GM12878 (cell line): ENCODE measurements at regions not wholly inside any gene's neighbourhood (a gene's known extent, or its start where the extent isn't known, plus 50 kb on each side); places are given as distances from the start of the nearest gene placed in this dataset.

Source experiments
- ATAC-seq: fragments of 200-7000 bp; cut with Tn5 transposase; 3 replicates; pipeline ENCODE4 v1.9.1; 2020; ENCODE audit warnings: mild to moderate bottlenecking, moderate library complexity
- BruUV-seq: library from RNA; stranded (reverse); fragments of 400-500 nt; replicated peaks from 2 replicates; lab custom pipeline; 2021; lab: Mats Ljungman, UMichigan
- CTCF ChIA-PET: fragments of 300-600 bp; sonication (Branson Sonifier 250); formaldehyde crosslinking; extraction: SDS; loops from one replicate; lab custom pipeline; 2021; ENCODE audit warnings: inconsistent platforms; lab: Yijun Ruan, JAX
- POLR2A ChIA-PET: fragments of 350-600 bp; formaldehyde crosslinking; extraction: SDS; loops from one replicate; lab custom pipeline; 2021; ENCODE audit warnings: inconsistent platforms; lab: Charles Lee
- RAD21 ChIA-PET: fragments of 300-600 bp; sonication (Branson Sonifier 250); formaldehyde crosslinking; loops from one replicate; lab custom pipeline; 2023; ENCODE audit warnings: antibody characterized with exemption; ENCODE audit not compliant: unreplicated experiment; lab: Charles Lee
- SMC1A ChIA-PET: fragments of 300-600 bp; sonication (Branson Sonifier 250); formaldehyde crosslinking; loops from one replicate; lab custom pipeline; 2023; ENCODE audit not compliant: unreplicated experiment, uncharacterized antibody; lab: Charles Lee
- DNase-seq: peaks from one replicate; pipeline ENCODE4 v3.0.0-alpha.2; 2011; ENCODE audit warnings: low read depth, low spot score
- FAIRE-seq: peaks from 3 replicates; lab custom pipeline; 2011; peaks lifted over from hg19 to GRCh38; lab: Jason Lieb, UNC
- H2AFZ ChIP-seq: 2 replicates; pipeline ENCODE4 v1.6.0; 2011; ENCODE audit warnings: low read depth, low read length, control low read depth; ENCODE audit not compliant: control insufficient read depth
- H3K27ac ChIP-seq: 2 replicates; pipeline ENCODE4 v1.5.1; 2011; ENCODE audit warnings: control low read depth; ENCODE audit not compliant: control insufficient read depth, insufficient read depth
- H3K27me3 ChIP-seq, 2 experiments: replicated peaks in 1 of 2; 2 replicates each; pipeline versions ENCODE4 v1.6.0 to v1.6.1; 2011; ENCODE audit warnings: low read length in 1 of 2; ENCODE audit not compliant: control insufficient read depth in 2 of 2, insufficient read depth in 2 of 2
- H3K36me3 ChIP-seq, 2 experiments: 2 replicates each; pipeline ENCODE4 v1.5.1; 2011; ENCODE audit warnings: low read length in 1 of 2; ENCODE audit not compliant: control insufficient read depth in 2 of 2, insufficient read depth in 2 of 2
- H3K4me1 ChIP-seq: 2 replicates; pipeline ENCODE4 v1.6.1; 2011; ENCODE audit warnings: mild to moderate bottlenecking, low read length, moderate library complexity, mixed read lengths; ENCODE audit not compliant: control insufficient read depth, insufficient read depth
- H3K4me2 ChIP-seq: 2 replicates; pipeline ENCODE4 v1.6.0; 2011; ENCODE audit warnings: control low read depth; ENCODE audit not compliant: control insufficient read depth, insufficient read depth
- H3K4me3 ChIP-seq: fragments of 200-600 bp; sonication (generic); 2 replicates; pipeline ENCODE4 v1.5.1; 2016
- H3K79me2 ChIP-seq: 2 replicates; pipeline ENCODE4 v1.6.0; 2011; ENCODE audit warnings: low read length; ENCODE audit not compliant: control insufficient read depth, insufficient read depth
- H3K9ac ChIP-seq: 2 replicates; pipeline ENCODE4 v1.8.0; 2011; ENCODE audit warnings: low read length, control low read depth, mixed read lengths; ENCODE audit not compliant: control insufficient read depth, insufficient read depth
- H3K9me3 ChIP-seq: replicated peaks from 3 replicates; pipeline ENCODE4 v1.5.1; 2011; ENCODE audit warnings: mild to moderate bottlenecking, low read length; ENCODE audit not compliant: control insufficient read depth, insufficient read depth
- H4K20me1 ChIP-seq: 2 replicates; pipeline ENCODE4 v1.6.0; 2011; ENCODE audit not compliant: control insufficient read depth, insufficient read depth
- CBFB ChIP-seq: IDR thresholded peaks from 2 replicates; pipeline ENCODE4 v1.6.1; 2016; ENCODE audit warnings: antibody characterized with exemption, low read depth
- CBX3 ChIP-seq: fragments of 200-600 bp; sonication (generic); IDR thresholded peaks from 2 replicates; pipeline ENCODE4 v1.6.1; 2016; ENCODE audit warnings: low read depth, borderline replicate concordance
- CEBPZ ChIP-seq: fragments of 150-350 bp; IDR thresholded peaks from 2 replicates; pipeline ENCODE4 v1.6.1; 2016; ENCODE audit warnings: low read depth, low read length
- CHD2 ChIP-seq: IDR thresholded peaks from 2 replicates; pipeline ENCODE4 v1.6.1; 2011; ENCODE audit warnings: low read depth, low read length, improper control_type of control experiment, borderline replicate concordance
- CREB1 ChIP-seq: IDR thresholded peaks from 2 replicates; pipeline ENCODE4 v1.6.1; 2012; ENCODE audit warnings: low read depth, mild to moderate bottlenecking, inconsistent platforms
- CUX1 ChIP-seq: IDR thresholded peaks from 2 replicates; pipeline ENCODE4 v1.6.1; 2012; ENCODE audit warnings: improper control_type of control experiment, low read depth, low read length; ENCODE audit not compliant: insufficient replicate concordance
- E2F4 ChIP-seq: IDR thresholded peaks from 2 replicates; pipeline ENCODE4 v1.6.1; 2012; ENCODE audit warnings: low read depth, low read length, improper control_type of control experiment
- ESRRA ChIP-seq: IDR thresholded peaks from 2 replicates; pipeline ENCODE4 v1.6.1; 2012; ENCODE audit warnings: mild to moderate bottlenecking, low read length, improper control_type of control experiment
- GATAD2B ChIP-seq: fragments of 450-650 bp; conservative IDR thresholded peaks from 2 replicates; pipeline ENCODE4 v1.6.1; 2017; ENCODE audit warnings: low read depth, mild to moderate bottlenecking, moderate library complexity
- HCFC1 ChIP-seq: fragments of 150-350 bp; IDR thresholded peaks from 2 replicates; pipeline ENCODE4 v1.6.1; 2014; ENCODE audit warnings: low read length
- KLF5 ChIP-seq: fragments of 450-650 bp; IDR thresholded peaks from 2 replicates; pipeline ENCODE4 v1.6.1; 2014; ENCODE audit warnings: mild to moderate bottlenecking; ENCODE audit not compliant: partially characterized antibody
- RELB ChIP-seq: fragments of 450-650 bp; IDR thresholded peaks from 2 replicates; pipeline ENCODE4 v1.6.1; 2017; ENCODE audit warnings: low read depth, mild to moderate bottlenecking, moderate library complexity
- RFX5 ChIP-seq: IDR thresholded peaks from 2 replicates; pipeline ENCODE4 v1.6.1; 2011; ENCODE audit warnings: low read depth, low read length, improper control_type of control experiment
- SMC3 ChIP-seq: IDR thresholded peaks from 2 replicates; pipeline ENCODE4 v1.6.1; 2011; ENCODE audit warnings: low read length, improper control_type of control experiment, borderline replicate concordance
- SREBF1 ChIP-seq: IDR thresholded peaks from 2 replicates; pipeline ENCODE4 v1.6.1; 2012; ENCODE audit warnings: mild to moderate bottlenecking, low read length
- WGBS: methylation state at CpG from one replicate; pipeline ENCODE4 v1.1.6; 2016; ENCODE audit warnings: low lambda C conversion rate; ENCODE audit not compliant: insufficient replicate concordance, insufficient coverage; ENCODE audit errors: missing lambda C conversion rate; 5-methylcytosine and 5-hydroxymethylcytosine counted together
- in situ Hi-C: fragments of 300-500 bp; cut with MboI; formaldehyde crosslinking; loops from 9 replicates; pipeline ENCODE4 v1.14.3; 2018; ENCODE audit warnings: mixed read lengths
- intact Hi-C: fragments of 100-400 bp; cut with micrococcal nuclease; formaldehyde crosslinking; loops from one replicate; pipeline ENCODE4 v1.14.2; 2022; ENCODE audit not compliant: unreplicated experiment

GRCh38 chr5:124195411-124195810, 551.0 kb downstream of the ZNF608 start:
- ChIA-PET SMC1A (no interaction called here), POLR2A (no interaction called here), RAD21 (no interaction called here), CTCF (no interaction called here)
- in situ Hi-C loops (no loop called here), intact Hi-C loops (no loop called here)
- no peak for ATAC-seq
- Histone ChIP-seq H4K20me1 (no peaks in the 10 kb centered on the region), H3K79me2 (no peaks in the 10 kb centered on the region), H3K27ac (no peak overlapping the region), H3K27me3 (no peaks in the 10 kb centered on the region; a peak in 1 of 4 replicates), H3K4me2 (no peak overlapping the region), H3K9me3 (no peaks in the 10 kb centered on the region), H3K4me3 (no peak overlapping the region), H3K36me3 (no peaks in the 10 kb centered on the region), H2AFZ (no peak overlapping the region), H3K9ac (no peak overlapping the region), H3K4me1 (no peaks in the 10 kb centered on the region)
- no peak for DNase-seq
- no TSS peak for BruUV-seq
- WGBS: 7% methylated on average over 2 of the region's 2 CpGs
- FAIRE-seq: no peak
- TF ChIP-seq CBX3: no peak
- TF ChIP-seq CEBPZ: no peak
- TF ChIP-seq ESRRA: no peak
- no peak for TF ChIP-seq HCFC1
- TF ChIP-seq RELB: no peak
- TF ChIP-seq GATAD2B: no peak
- TF ChIP-seq CUX1: no peak
- no peak for TF ChIP-seq RFX5
- no peak for TF ChIP-seq CBFB
- no peak for TF ChIP-seq SREBF1
- no peak for TF ChIP-seq CREB1
- TF ChIP-seq E2F4: no peak
- no peak for TF ChIP-seq SMC3
- TF ChIP-seq CHD2: no peak
- no peak for TF ChIP-seq KLF5
